ENCODE measurements at regions not wholly inside any gene's neighbourhood (a gene's known extent, or its start where the extent isn't known, plus 50 kb on each side); places are given as distances from the start of the nearest gene placed in this dataset.

DNA sequence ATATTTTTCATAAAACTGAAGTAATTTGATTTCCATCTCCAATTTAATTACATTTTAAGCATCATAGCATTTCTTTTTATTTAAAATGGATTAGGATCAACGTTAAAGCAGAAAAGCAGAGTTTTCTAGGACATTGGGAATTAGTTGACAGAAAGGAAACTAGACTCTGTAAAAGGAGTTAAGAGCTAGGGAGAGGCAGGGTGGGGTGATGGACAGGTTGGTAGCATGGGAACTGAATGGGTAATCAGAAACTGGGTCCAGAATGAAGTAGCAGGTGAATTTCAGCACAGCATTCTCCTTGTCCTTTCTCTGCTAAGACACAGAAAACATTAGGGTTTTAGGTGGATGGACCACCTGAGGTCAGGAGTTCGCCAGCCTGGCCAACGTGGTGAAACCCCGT lies 97.6 kb downstream of the ANAPC4 start:
- TF ChIP-seq, protein P1, sequence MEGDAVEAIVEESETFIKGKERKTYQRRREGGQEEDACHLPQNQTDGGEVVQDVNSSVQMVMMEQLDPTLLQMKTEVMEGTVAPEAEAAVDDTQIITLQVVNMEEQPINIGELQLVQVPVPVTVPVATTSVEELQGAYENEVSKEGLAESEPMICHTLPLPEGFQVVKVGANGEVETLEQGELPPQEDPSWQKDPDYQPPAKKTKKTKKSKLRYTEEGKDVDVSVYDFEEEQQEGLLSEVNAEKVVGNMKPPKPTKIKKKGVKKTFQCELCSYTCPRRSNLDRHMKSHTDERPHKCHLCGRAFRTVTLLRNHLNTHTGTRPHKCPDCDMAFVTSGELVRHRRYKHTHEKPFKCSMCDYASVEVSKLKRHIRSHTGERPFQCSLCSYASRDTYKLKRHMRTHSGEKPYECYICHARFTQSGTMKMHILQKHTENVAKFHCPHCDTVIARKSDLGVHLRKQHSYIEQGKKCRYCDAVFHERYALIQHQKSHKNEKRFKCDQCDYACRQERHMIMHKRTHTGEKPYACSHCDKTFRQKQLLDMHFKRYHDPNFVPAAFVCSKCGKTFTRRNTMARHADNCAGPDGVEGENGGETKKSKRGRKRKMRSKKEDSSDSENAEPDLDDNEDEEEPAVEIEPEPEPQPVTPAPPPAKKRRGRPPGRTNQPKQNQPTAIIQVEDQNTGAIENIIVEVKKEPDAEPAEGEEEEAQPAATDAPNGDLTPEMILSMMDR (IDR thresholded peaks at IDR 0.05; ENCODE audit: low read depth, low read length, poor library complexity, severe bottlenecking) = no peak
- no peak for TF ChIP-seq EZH2phosphoT487 (IDR thresholded peaks at IDR 0.05; ENCODE audit: borderline replicate concordance, low read length)
